SIG-M5 (cell line): ENCODE measurements at regions not wholly inside any gene's neighbourhood (a gene's known extent, or its start where the extent isn't known, plus 50 kb on each side); places are given as distances from the start of the nearest gene placed in this dataset.

ENCODE experiments used
- DNase-seq: peaks from one replicate; lab custom pipeline; 2025; lab: John Stamatoyannopoulos, UW

GRCh38 chr7:155865830-155866525, 53.7 kb upstream of the SHH start:
- DNase-seq: no peak

- DNase-seq: no peak
Observed at GRCh38 chr7:155864991-155865690, 52.9 kb upstream of the SHH start.

GRCh38 chr7:155864271-155864985, 52.2 kb upstream of the SHH start:
- no peak for DNase-seq

- DNase-seq: no peak
Observed at GRCh38 chr7:155863721-155864151, 51.5 kb upstream of the SHH start.

- DNase-seq: no peak
Observed at GRCh38 chr7:155862123-155862892, 50.0 kb upstream of the SHH start.
